ENCODE measurements at regions not wholly inside any gene's neighbourhood (a gene's known extent, or its start where the extent isn't known, plus 50 kb on each side); places are given as distances from the start of the nearest gene placed in this dataset.

DNA sequence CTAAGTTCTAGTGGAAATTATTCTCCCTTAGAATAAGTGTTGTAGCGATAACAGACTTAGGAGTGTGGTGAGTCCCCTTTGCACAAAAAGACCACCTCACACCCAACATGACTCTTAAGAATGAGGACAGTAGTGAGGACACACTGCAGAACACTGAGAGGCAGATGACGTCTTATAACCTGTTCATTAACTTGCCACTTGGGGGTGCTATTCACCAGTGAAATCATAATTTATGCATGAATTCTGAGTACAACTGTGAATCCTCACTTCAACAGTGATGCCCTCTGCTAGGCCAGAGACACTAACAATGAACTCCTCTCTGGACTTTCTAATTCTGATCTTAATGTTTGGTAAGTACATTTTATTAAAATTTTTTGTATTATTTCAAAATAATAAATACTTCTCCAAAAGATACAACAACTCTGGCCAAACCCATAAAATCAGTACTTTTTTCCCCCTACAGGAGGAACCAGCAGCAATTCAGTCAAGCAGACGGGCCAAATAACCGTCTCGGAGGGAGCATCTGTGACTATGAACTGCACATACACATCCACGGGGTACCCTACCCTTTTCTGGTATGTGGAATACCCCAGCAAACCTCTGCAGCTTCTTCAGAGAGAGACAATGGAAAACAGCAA is 274.7 kb downstream of the DAD1 start:
- Histone ChIP-seq H3K27ac (ENCODE audit: low read depth, low read length) (no peak overlapping the region), H3K9ac (ENCODE audit: low read length) (no peak overlapping the region), H3K4me1 (ENCODE audit: control insufficient read depth, insufficient read depth, low read length) (no peaks in the 10 kb centered on the region), H3K9me3 (ENCODE audit: control insufficient read depth, insufficient read depth, low read depth, low read length) (no peaks in the 10 kb centered on the region), H3K36me3 (ENCODE audit: control insufficient read depth, insufficient read depth, low read length) (no peaks in the 10 kb centered on the region), H3K4me3 (ENCODE audit: low read depth, low read length) (no peak overlapping the region), H3K27me3 (ENCODE audit: control insufficient read depth, insufficient read depth, low read length) (no peaks in the 10 kb centered on the region)

DNA sequence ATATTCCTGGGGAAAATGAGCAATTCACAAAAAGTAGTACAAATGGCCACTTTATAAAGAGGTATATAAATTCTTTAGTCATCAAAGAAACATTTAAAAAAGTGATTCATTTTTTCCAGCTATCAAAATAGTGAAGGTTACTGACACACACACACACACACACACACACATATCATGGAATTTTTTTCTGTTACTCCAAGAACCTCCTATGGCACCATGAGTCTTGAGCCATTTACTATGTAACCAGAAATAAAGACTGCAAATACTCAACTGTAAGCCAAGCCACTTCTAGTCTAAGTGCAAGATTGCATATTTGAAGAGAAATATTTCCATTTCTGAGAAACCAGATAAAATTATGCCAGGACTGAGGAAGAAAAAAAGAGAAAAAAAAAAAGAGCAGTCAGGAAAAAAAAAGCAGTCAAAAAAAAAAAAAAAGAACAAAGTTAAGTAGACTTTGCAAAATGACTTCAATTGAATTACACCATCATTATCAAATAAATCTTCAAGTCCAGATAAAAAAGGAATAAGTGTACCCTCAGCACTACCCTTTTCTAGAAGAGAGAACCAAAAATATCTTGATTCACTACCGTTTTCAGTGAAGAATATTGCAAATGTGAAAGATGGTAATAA is 275.7 kb downstream of the DAD1 start:
- Histone ChIP-seq H3K4me3 (ENCODE audit: low read depth, low read length) (no peak overlapping the region), H3K9me3 (ENCODE audit: control insufficient read depth, insufficient read depth, low read depth, low read length) (no peaks in the 10 kb centered on the region), H3K4me1 (ENCODE audit: control insufficient read depth, insufficient read depth, low read length) (no peaks in the 10 kb centered on the region), H3K27me3 (ENCODE audit: control insufficient read depth, insufficient read depth, low read length) (no peaks in the 10 kb centered on the region), H3K36me3 (ENCODE audit: control insufficient read depth, insufficient read depth, low read length) (no peaks in the 10 kb centered on the region), H3K9ac (ENCODE audit: low read length) (no peak overlapping the region), H3K27ac (ENCODE audit: low read depth, low read length) (no peak overlapping the region)

DNA sequence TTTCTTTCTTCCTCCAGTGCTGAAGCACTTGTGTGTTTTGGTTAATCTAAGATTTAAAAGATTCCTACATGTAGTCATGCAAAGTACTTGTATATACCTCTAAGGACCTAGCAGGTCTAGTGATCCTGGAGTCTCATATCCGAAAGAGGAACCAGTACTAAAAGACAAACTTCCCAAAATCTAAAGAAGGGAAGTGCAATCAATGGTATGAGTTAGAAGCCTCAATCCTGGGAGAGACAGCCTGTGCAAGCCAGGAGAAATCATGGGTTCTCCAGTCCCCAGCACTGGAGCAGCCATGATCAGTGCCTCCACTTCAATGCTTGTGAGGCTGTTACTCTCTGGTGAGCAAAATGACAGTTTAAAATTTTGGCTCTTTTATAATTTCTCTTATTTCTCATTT is 277.4 kb downstream of the DAD1 start:
- H3K27me3 ChIP-seq (ENCODE audit: control insufficient read depth, insufficient read depth, low read length): no peaks in the 10 kb centered on the region
- no peaks in the 10 kb centered on the region for H3K9me3 ChIP-seq (ENCODE audit: control insufficient read depth, insufficient read depth, low read depth, low read length)
- no peaks in the 10 kb centered on the region for H3K36me3 ChIP-seq (ENCODE audit: control insufficient read depth, insufficient read depth, low read length)

DNA sequence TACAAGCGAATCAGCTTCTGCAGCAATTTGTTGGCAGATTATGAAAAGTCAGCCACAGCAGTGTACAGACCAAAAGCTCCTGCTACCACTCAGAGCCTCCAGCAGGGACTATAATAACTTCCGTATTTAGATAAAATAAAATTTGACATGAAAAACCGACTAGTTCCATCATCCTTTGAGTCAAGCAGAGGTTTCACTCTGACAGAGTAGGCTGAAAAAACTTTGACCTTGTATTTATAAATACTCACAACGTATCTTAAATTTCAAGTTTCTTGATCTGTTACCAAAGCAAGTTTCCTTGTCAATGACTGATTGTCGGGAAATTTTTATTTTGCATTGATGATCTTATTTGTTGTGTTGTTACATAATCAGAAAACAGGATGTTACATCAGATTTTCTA is 283.4 kb downstream of the DAD1 start:
- no peak overlapping the region for H3K27ac ChIP-seq (ENCODE audit: low read depth, low read length)
- H3K36me3 ChIP-seq (ENCODE audit: control insufficient read depth, insufficient read depth, low read length): no peaks in the 10 kb centered on the region
- H3K9me3 ChIP-seq (ENCODE audit: control insufficient read depth, insufficient read depth, low read depth, low read length): no peaks in the 10 kb centered on the region
- no peak overlapping the region for H3K9ac ChIP-seq (ENCODE audit: low read length)
- no peak overlapping the region for H3K4me3 ChIP-seq (ENCODE audit: low read depth, low read length)
- no peaks in the 10 kb centered on the region for H3K27me3 ChIP-seq (ENCODE audit: control insufficient read depth, insufficient read depth, low read length)
- no peaks in the 10 kb centered on the region for H3K4me1 ChIP-seq (ENCODE audit: control insufficient read depth, insufficient read depth, low read length)

More for the DNA sequence above, 277.4 kb downstream of the DAD1 start:
- no peak overlapping the region for H3K9ac ChIP-seq (ENCODE audit: low read length)
- no peaks in the 10 kb centered on the region for H3K4me1 ChIP-seq (ENCODE audit: control insufficient read depth, insufficient read depth, low read length)
- H3K4me3 ChIP-seq (ENCODE audit: low read depth, low read length): no peak overlapping the region
- H3K27ac ChIP-seq (ENCODE audit: low read depth, low read length): no peak overlapping the region

DNA sequence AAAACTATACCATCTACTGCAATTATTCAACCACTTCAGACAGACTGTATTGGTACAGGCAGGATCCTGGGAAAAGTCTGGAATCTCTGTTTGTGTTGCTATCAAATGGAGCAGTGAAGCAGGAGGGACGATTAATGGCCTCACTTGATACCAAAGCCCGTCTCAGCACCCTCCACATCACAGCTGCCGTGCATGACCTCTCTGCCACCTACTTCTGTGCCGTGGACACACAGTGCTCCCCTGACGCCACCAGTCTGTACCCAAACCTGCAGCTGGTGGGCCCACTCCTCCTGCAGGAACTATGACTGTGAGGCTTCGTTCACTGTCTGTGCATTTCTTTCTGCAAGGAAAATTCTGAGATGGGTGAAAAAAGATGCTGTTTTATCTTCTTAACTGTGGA is 284.7 kb downstream of the DAD1 start:
- Histone ChIP-seq H3K27ac (ENCODE audit: low read depth, low read length) (no peak overlapping the region), H3K4me3 (ENCODE audit: low read depth, low read length) (no peak overlapping the region), H3K36me3 (ENCODE audit: control insufficient read depth, insufficient read depth, low read length) (no peaks in the 10 kb centered on the region), H3K4me1 (ENCODE audit: control insufficient read depth, insufficient read depth, low read length) (no peaks in the 10 kb centered on the region), H3K9ac (ENCODE audit: low read length) (no peak overlapping the region), H3K27me3 (ENCODE audit: control insufficient read depth, insufficient read depth, low read length) (no peaks in the 10 kb centered on the region), H3K9me3 (ENCODE audit: control insufficient read depth, insufficient read depth, low read depth, low read length) (no peaks in the 10 kb centered on the region)

DNA sequence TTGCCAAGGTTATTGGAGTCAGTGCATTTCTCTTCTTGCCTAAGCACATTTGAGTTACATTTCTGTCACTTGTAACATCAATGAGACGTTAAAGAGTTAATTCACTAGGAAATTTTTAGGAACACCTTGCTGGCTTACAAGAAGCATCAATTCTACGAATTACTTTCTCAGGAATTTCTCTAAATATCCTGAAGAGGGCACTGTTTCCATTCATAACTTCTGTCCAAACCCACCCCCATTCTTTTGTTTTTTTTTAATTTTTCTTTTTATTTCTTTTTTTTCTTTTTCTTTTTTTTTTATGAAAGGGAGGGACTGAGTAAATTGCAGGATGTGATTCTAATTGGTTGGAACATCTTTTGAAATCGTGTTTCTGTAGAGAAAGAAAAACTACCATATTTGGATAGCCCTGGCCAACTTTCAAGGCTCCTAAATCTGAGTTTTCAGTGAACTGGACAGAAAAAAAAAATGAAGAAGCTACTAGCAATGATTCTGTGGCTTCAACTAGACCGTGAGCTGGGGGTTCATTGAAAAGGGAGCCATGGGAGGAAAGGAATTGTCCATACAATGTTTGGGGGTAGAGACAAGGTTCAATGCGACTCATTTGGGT is 285.3 kb downstream of the DAD1 start:
- Histone ChIP-seq H3K4me3 (ENCODE audit: low read depth, low read length) (no peak overlapping the region), H3K36me3 (ENCODE audit: control insufficient read depth, insufficient read depth, low read length) (no peaks in the 10 kb centered on the region), H3K27ac (ENCODE audit: low read depth, low read length) (no peak overlapping the region), H3K9me3 (ENCODE audit: control insufficient read depth, insufficient read depth, low read depth, low read length) (no peaks in the 10 kb centered on the region), H3K4me1 (ENCODE audit: control insufficient read depth, insufficient read depth, low read length) (no peaks in the 10 kb centered on the region), H3K9ac (ENCODE audit: low read length) (no peak overlapping the region), H3K27me3 (ENCODE audit: control insufficient read depth, insufficient read depth, low read length) (no peaks in the 10 kb centered on the region)

DNA sequence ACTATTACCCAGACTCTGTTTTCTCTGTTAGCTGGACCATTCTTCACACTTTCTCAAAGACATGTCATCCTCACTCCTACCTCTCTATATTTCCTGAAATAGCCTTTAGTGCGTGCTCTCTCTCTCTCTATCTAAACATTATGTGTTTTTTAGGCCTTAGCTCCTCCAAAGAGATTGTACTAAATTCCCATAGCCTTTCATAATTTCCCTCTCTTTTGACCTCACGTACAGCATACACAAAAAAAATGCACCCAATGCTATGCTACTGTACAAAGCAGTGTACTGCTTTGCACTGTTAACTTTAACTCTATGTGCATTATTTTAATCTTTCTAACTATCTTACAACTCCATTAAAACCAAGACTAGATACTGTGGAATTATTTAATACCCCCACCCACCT is 288.4 kb downstream of the DAD1 start:
- H3K27ac ChIP-seq (ENCODE audit: low read depth, low read length): no peak overlapping the region
- no peaks in the 10 kb centered on the region for H3K9me3 ChIP-seq (ENCODE audit: control insufficient read depth, insufficient read depth, low read depth, low read length)
- H3K27me3 ChIP-seq (ENCODE audit: control insufficient read depth, insufficient read depth, low read length): no peaks in the 10 kb centered on the region
- H3K4me1 ChIP-seq (ENCODE audit: control insufficient read depth, insufficient read depth, low read length): no peaks in the 10 kb centered on the region
- H3K9ac ChIP-seq (ENCODE audit: low read length): no peak overlapping the region
- no peaks in the 10 kb centered on the region for H3K36me3 ChIP-seq (ENCODE audit: control insufficient read depth, insufficient read depth, low read length)
- H3K4me3 ChIP-seq (ENCODE audit: low read depth, low read length): no peak overlapping the region

DNA sequence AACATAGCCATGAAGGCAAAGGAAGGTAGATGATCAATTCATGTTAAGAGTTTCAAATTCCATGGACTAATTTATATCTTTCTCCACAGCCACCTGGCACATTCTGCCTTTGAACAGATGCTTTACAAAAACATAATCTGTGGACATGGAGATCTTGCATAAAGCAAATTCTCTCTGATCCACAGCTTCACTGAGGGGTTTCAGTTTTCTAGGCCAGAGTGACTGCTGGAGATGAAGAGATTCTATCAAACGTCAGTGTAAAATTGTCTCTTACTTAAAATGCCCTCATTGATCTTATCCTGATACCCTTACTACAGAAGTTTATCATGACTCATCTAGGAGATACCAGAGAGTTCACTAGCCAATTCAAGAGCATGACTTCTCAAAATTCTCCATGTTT is 291.6 kb downstream of the DAD1 start:
- H3K36me3 ChIP-seq (ENCODE audit: control insufficient read depth, insufficient read depth, low read length): no peaks in the 10 kb centered on the region
- no peaks in the 10 kb centered on the region for H3K27me3 ChIP-seq (ENCODE audit: control insufficient read depth, insufficient read depth, low read length)
- H3K4me3 ChIP-seq (ENCODE audit: low read depth, low read length): no peak overlapping the region
- peaks cover 10% of the 10 kb centered on the region; the same call in 1 of the 2 replicates for H3K4me1 ChIP-seq (ENCODE audit: control insufficient read depth, insufficient read depth, low read length)
- no peak overlapping the region for H3K9ac ChIP-seq (ENCODE audit: low read length)
- H3K9me3 ChIP-seq (ENCODE audit: control insufficient read depth, insufficient read depth, low read depth, low read length): no peaks in the 10 kb centered on the region
- no peak overlapping the region for H3K27ac ChIP-seq (ENCODE audit: low read depth, low read length)

DNA sequence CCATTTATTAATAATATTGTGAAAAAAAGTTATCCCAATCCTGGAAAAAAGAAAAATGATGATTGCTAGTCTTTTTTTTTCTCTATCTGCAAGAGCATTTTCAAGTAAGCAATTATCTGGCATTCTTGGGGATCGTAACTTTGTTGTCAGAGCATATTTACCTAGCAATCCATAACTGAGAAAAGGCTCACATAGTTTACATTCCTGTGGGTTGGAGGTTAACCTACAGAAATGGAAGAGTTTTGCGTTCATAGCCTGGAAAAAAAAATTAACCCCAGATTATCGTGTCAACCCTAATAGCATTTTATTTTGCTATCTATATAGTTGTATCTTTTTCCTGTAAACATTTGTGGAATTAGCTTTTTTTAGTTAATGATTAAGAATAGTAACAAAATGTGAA is 292.3 kb downstream of the DAD1 start:
- Histone ChIP-seq H3K27me3 (ENCODE audit: control insufficient read depth, insufficient read depth, low read length) (no peaks in the 10 kb centered on the region), H3K9ac (ENCODE audit: low read length) (no peak overlapping the region), H3K4me1 (ENCODE audit: control insufficient read depth, insufficient read depth, low read length) (peaks cover 10% of the 10 kb centered on the region; the same call in 1 of the 2 replicates), H3K4me3 (ENCODE audit: low read depth, low read length) (no peak overlapping the region), H3K36me3 (ENCODE audit: control insufficient read depth, insufficient read depth, low read length) (no peaks in the 10 kb centered on the region), H3K27ac (ENCODE audit: low read depth, low read length) (no peak overlapping the region), H3K9me3 (ENCODE audit: control insufficient read depth, insufficient read depth, low read depth, low read length) (no peaks in the 10 kb centered on the region)

DNA sequence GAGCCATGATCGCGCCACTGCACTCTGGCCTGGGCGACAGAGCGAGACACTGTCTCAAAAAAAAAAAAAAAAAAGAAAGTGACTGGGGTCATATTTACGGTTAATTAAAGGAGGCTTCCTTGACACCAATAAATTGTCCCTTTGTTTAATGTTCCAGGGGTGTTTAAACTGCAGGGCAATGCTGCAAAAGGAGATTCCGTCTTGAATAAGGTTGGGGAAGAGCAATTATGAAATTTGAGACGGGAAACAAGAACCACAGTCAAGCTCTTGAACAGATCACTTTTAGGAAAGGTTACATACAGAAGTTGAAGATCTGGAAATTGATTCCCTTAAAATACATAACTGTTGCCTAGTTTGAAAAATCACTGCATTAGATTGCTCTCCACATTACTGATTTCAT is 292.9 kb downstream of the DAD1 start:
- no peak overlapping the region for H3K9ac ChIP-seq (ENCODE audit: low read length)
- H3K9me3 ChIP-seq (ENCODE audit: control insufficient read depth, insufficient read depth, low read depth, low read length): no peaks in the 10 kb centered on the region
- no peaks in the 10 kb centered on the region for H3K27me3 ChIP-seq (ENCODE audit: control insufficient read depth, insufficient read depth, low read length)
- no peak overlapping the region for H3K4me3 ChIP-seq (ENCODE audit: low read depth, low read length)
- H3K36me3 ChIP-seq (ENCODE audit: control insufficient read depth, insufficient read depth, low read length): no peaks in the 10 kb centered on the region
- peaks cover 10% of the 10 kb centered on the region; the same call in 1 of the 2 replicates for H3K4me1 ChIP-seq (ENCODE audit: control insufficient read depth, insufficient read depth, low read length)
- no peak overlapping the region for H3K27ac ChIP-seq (ENCODE audit: low read depth, low read length)

DNA sequence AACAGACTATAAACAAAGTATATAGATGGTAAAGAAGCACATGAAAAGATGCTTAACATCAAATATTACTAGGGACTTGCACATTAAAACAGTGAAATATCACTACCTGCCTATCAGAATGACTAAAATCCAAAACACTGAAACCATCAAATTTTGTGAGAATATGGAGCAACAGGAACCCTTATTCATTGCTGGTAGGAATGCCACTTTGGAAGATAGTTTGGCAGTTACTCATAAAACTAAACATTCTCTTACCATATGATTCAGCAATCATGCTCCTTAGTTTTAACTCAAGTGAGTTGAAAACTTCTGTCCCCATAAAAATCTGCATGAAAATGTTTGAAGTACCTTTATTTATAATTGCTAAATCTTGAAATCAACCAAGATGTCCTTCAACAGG is 297.6 kb downstream of the DAD1 start:
- Histone ChIP-seq H3K9me3 (ENCODE audit: control insufficient read depth, insufficient read depth, low read depth, low read length) (no peaks in the 10 kb centered on the region), H3K36me3 (ENCODE audit: control insufficient read depth, insufficient read depth, low read length) (no peaks in the 10 kb centered on the region), H3K4me3 (ENCODE audit: low read depth, low read length) (no peak overlapping the region), H3K4me1 (ENCODE audit: control insufficient read depth, insufficient read depth, low read length) (peaks cover 17% of the 10 kb centered on the region), H3K27ac (ENCODE audit: low read depth, low read length) (no peak overlapping the region), H3K27me3 (ENCODE audit: control insufficient read depth, insufficient read depth, low read length) (no peaks in the 10 kb centered on the region), H3K9ac (ENCODE audit: low read length) (no peak overlapping the region)

Measured in HUES6 (cell line).